Endothelial cell (in vitro differentiated cells): ENCODE measurements at regions not wholly inside any gene's neighbourhood (a gene's known extent, or its start where the extent isn't known, plus 50 kb on each side); places are given as distances from the start of the nearest gene placed in this dataset.

Experiments used
- DNase-seq: peaks from one replicate; pipeline ENCODE4 v3.0.0; 2021; ENCODE audit warnings: low spot score
- H3K27ac Mint-ChIP-seq: one replicate; pipeline ENCODE4 v1.8.0; 2021; ENCODE audit warnings: mixed read lengths, inconsistent platforms; ENCODE audit not compliant: unreplicated experiment
- H3K27me3 Mint-ChIP-seq: one replicate; pipeline ENCODE4 v1.8.0; 2021; ENCODE audit warnings: mild to moderate bottlenecking, moderate library complexity, mixed read lengths, inconsistent platforms; ENCODE audit not compliant: unreplicated experiment
- H3K36me3 Mint-ChIP-seq: one replicate; pipeline ENCODE4 v1.8.0; 2021; ENCODE audit warnings: mild to moderate bottlenecking, low read depth, mixed read lengths, inconsistent platforms; ENCODE audit not compliant: unreplicated experiment
- H3K4me1 Mint-ChIP-seq: one replicate; pipeline ENCODE4 v1.8.0; 2021; ENCODE audit warnings: mild to moderate bottlenecking, mixed read lengths, inconsistent platforms; ENCODE audit not compliant: unreplicated experiment
- H3K4me3 Mint-ChIP-seq: one replicate; pipeline ENCODE4 v1.8.0; 2021; ENCODE audit warnings: mild to moderate bottlenecking, mixed read lengths, inconsistent platforms; ENCODE audit not compliant: unreplicated experiment
- H3K9me3 Mint-ChIP-seq: one replicate; pipeline ENCODE4 v1.8.0; 2021; ENCODE audit warnings: mixed read lengths, inconsistent platforms; ENCODE audit not compliant: unreplicated experiment
- TF ChIP-seq, protein P1 (sequence below): fragments of 200-600 bp; sonication (generic); IDR thresholded peaks from one replicate; pipeline ENCODE4 v1.5.0; 2021; ENCODE audit warnings: antibody characterized with exemption; ENCODE audit not compliant: unreplicated experiment

- H3K27me3 Mint-ChIP-seq: peaks cover 2% of the 10 kb centered on the region
- H3K27ac Mint-ChIP-seq: no peak overlapping the region
- no peaks in the 10 kb centered on the region for H3K9me3 Mint-ChIP-seq
- no peak overlapping the region for H3K4me3 Mint-ChIP-seq
- TF ChIP-seq, protein P1, sequence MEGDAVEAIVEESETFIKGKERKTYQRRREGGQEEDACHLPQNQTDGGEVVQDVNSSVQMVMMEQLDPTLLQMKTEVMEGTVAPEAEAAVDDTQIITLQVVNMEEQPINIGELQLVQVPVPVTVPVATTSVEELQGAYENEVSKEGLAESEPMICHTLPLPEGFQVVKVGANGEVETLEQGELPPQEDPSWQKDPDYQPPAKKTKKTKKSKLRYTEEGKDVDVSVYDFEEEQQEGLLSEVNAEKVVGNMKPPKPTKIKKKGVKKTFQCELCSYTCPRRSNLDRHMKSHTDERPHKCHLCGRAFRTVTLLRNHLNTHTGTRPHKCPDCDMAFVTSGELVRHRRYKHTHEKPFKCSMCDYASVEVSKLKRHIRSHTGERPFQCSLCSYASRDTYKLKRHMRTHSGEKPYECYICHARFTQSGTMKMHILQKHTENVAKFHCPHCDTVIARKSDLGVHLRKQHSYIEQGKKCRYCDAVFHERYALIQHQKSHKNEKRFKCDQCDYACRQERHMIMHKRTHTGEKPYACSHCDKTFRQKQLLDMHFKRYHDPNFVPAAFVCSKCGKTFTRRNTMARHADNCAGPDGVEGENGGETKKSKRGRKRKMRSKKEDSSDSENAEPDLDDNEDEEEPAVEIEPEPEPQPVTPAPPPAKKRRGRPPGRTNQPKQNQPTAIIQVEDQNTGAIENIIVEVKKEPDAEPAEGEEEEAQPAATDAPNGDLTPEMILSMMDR: no peak
- no peaks in the 10 kb centered on the region for H3K36me3 Mint-ChIP-seq
- no peaks in the 10 kb centered on the region for H3K4me1 Mint-ChIP-seq
- no peak for DNase-seq
Observed at GRCh38 chr1:34358636-34359035, 181.9 kb downstream of the C1orf94 start.

GRCh38 chr1:34359411-34359810 is 182.7 kb downstream of the C1orf94 start:
- TF ChIP-seq, protein P1: no peak
- no peak for DNase-seq
- peaks cover 2% of the 10 kb centered on the region for H3K27me3 Mint-ChIP-seq
- H3K36me3 Mint-ChIP-seq: no peaks in the 10 kb centered on the region
- no peaks in the 10 kb centered on the region for H3K9me3 Mint-ChIP-seq
- no peak overlapping the region for H3K27ac Mint-ChIP-seq
- H3K4me1 Mint-ChIP-seq: no peaks in the 10 kb centered on the region
- no peak overlapping the region for H3K4me3 Mint-ChIP-seq

- H3K4me3 Mint-ChIP-seq: no peak overlapping the region
- TF ChIP-seq, protein P1: no peak
- no peak for DNase-seq
- peaks cover 2% of the 10 kb centered on the region for H3K27me3 Mint-ChIP-seq
- no peaks in the 10 kb centered on the region for H3K4me1 Mint-ChIP-seq
- H3K27ac Mint-ChIP-seq: no peak overlapping the region
- H3K36me3 Mint-ChIP-seq: no peaks in the 10 kb centered on the region
- no peaks in the 10 kb centered on the region for H3K9me3 Mint-ChIP-seq
Observed at GRCh38 chr1:34360574-34360973, 183.9 kb downstream of the C1orf94 start.

DNA sequence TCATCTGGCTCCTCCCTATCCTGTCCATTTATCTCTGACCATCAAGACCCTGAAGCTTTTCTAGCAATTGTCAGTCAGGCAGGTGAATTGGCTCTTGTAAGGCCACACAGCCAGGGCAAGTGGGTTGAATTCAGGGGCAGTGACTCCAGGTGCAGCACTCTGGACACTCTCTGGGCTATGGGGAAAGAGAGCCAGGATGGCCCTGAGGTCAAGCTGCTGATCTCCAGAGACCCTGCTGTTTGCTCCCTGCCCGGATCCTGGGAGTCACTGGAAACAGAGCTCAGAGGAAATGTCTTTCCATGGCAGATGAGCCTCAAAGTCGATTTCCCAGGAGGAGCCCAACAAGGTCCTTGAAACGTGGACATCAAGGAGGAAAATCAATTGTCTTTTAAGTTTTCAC is 184.4 kb downstream of the C1orf94 start:
- H3K27me3 Mint-ChIP-seq: peaks cover 2% of the 10 kb centered on the region

DNA sequence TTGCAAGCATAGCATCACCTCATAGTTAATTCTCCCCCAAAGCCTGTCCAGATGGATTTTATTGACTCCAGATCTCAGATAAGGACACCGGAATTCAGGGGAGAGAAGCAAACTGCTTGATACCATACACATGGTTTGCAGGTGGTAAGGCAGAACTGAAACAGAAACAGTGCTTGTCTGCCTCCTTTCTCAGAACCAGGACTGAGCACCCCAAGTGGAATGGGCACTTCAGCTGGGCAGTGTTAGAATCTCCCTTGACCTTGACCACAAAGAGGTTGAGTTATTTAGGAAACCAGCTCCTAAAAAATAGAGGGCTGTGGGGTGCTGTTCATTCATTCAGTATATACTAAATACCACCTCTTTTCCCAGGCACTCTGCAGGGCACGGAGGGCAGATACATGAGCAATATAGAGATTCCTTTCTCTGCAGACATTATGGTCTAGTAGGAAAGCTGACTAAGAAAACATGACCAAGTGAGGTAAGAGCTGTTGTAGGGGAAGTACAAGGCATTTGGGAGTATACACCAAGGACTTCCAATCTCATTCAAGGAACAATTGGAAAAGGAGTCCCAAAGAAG is 185.2 kb downstream of the C1orf94 start:
- Mint-ChIP-seq H3K36me3 (no peaks in the 10 kb centered on the region), H3K27me3 (peaks cover 2% of the 10 kb centered on the region), H3K27ac (no peak overlapping the region), H3K9me3 (no peaks in the 10 kb centered on the region), H3K4me3 (no peak overlapping the region), H3K4me1 (no peaks in the 10 kb centered on the region)
- TF ChIP-seq, protein P1: no peak
- no peak for DNase-seq

More for the DNA sequence above, 184.4 kb downstream of the C1orf94 start:
- no peak for DNase-seq
- H3K4me1 Mint-ChIP-seq: no peaks in the 10 kb centered on the region
- no peaks in the 10 kb centered on the region for H3K9me3 Mint-ChIP-seq
- TF ChIP-seq, protein P1: no peak
- H3K27ac Mint-ChIP-seq: no peak overlapping the region
- H3K4me3 Mint-ChIP-seq: no peak overlapping the region
- no peaks in the 10 kb centered on the region for H3K36me3 Mint-ChIP-seq
